ENCODE measurements at regions not wholly inside any gene's neighbourhood (a gene's known extent, or its start where the extent isn't known, plus 50 kb on each side); places are given as distances from the start of the nearest gene placed in this dataset.
"Not testable (repeated sequence)": the region's sequence is repeated elsewhere in the genome, so short reads cannot be mapped to it uniquely, and the experiment has no call there.

- H3K36me3 Mint-ChIP-seq; H3K4me1 Mint-ChIP-seq; H3K9me3 Mint-ChIP-seq; H3K27ac Mint-ChIP-seq; H3K4me3 Mint-ChIP-seq; DNase-seq; H3K27me3 Mint-ChIP-seq; ATAC-seq (ENCODE audit: low read depth); POLR2A ChIA-PET: not testable (repeated sequence)
These were observed 181.8 kb upstream of the TRPC7 start for GRCh38 chr5:136547096-136547495.

- H3K4me1 Mint-ChIP-seq; DNase-seq; H3K9me3 Mint-ChIP-seq; H3K27me3 Mint-ChIP-seq; H3K4me3 Mint-ChIP-seq; H3K36me3 Mint-ChIP-seq; POLR2A ChIA-PET; ATAC-seq (ENCODE audit: low read depth); H3K27ac Mint-ChIP-seq: not testable (repeated sequence)
These were observed 181.1 kb upstream of the TRPC7 start for GRCh38 chr5:136546441-136546840.

- H3K27me3 Mint-ChIP-seq; DNase-seq; H3K9me3 Mint-ChIP-seq; H3K4me1 Mint-ChIP-seq; ATAC-seq (ENCODE audit: low read depth); POLR2A ChIA-PET; H3K27ac Mint-ChIP-seq; H3K4me3 Mint-ChIP-seq; H3K36me3 Mint-ChIP-seq: not testable (repeated sequence)
These were observed 179.7 kb upstream of the TRPC7 start for GRCh38 chr5:136545031-136545430.

- H3K9me3 Mint-ChIP-seq, result peaks cover 1% of the 10 kb centered on the region
- H3K36me3 Mint-ChIP-seq, result no peaks in the 10 kb centered on the region
- ATAC-seq (ENCODE audit: low read depth) (no peak), DNase-seq (no peak)
- no peak overlapping the region for H3K4me3 Mint-ChIP-seq
- H3K4me1 Mint-ChIP-seq, result no peaks in the 10 kb centered on the region
- POLR2A ChIA-PET, result no interaction called here
- no peaks in the 10 kb centered on the region for H3K27me3 Mint-ChIP-seq
- H3K27ac Mint-ChIP-seq, result no peak overlapping the region
These were observed 173.2 kb upstream of the TRPC7 start for GRCh38 chr5:136538534-136538933.

DNA sequence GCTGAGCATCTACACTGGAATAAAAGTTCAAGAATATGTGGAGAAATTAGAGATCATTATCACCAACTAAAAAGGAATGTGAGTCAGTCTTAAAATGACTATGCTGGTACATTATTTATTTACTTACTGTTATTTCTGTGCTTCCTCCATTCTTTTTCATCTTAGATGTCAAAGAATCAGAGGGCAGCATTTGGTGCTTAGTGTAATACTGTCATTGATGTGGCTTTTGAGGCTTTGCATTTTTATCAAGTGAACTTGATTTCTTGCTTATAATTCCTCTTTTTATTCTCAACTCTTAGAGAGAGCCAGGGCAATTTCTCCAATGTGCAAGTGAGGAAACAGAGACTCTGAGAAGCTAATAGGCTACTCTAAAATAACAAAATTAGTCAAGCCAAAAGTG is 163.7 kb upstream of the TRPC7 start:
- Mint-ChIP-seq H3K36me3 (no peaks in the 10 kb centered on the region), H3K4me3 (no peak overlapping the region), H3K9me3 (no peaks in the 10 kb centered on the region), H3K4me1 (no peaks in the 10 kb centered on the region), H3K27ac (no peak overlapping the region), H3K27me3 (no peaks in the 10 kb centered on the region)
- DNase-seq (no peak), ATAC-seq (ENCODE audit: low read depth) (no peak)
- POLR2A ChIA-PET, result no interaction called here

GRCh38 chr5:136528481-136529030 is 163.2 kb upstream of the TRPC7 start:
- H3K9me3 Mint-ChIP-seq, result no peaks in the 10 kb centered on the region
- DNase-seq (no peak), ATAC-seq (ENCODE audit: low read depth) (no peak)
- no peaks in the 10 kb centered on the region for H3K27me3 Mint-ChIP-seq
- POLR2A ChIA-PET, result no interaction called here
- no peak overlapping the region for H3K4me3 Mint-ChIP-seq
- H3K27ac Mint-ChIP-seq, result no peak overlapping the region
- no peaks in the 10 kb centered on the region for H3K4me1 Mint-ChIP-seq
- no peaks in the 10 kb centered on the region for H3K36me3 Mint-ChIP-seq

GRCh38 chr5:136527311-136527710 is 162.0 kb upstream of the TRPC7 start:
- H3K4me3 Mint-ChIP-seq, result no peak overlapping the region
- H3K9me3 Mint-ChIP-seq, result no peaks in the 10 kb centered on the region
- no peak for DNase-seq
- H3K27me3 Mint-ChIP-seq, result no peaks in the 10 kb centered on the region
- POLR2A ChIA-PET, result no interaction called here
- no peak for ATAC-seq (ENCODE audit: low read depth)
- H3K27ac Mint-ChIP-seq, result no peak overlapping the region
- H3K4me1 Mint-ChIP-seq, result no peaks in the 10 kb centered on the region
- no peaks in the 10 kb centered on the region for H3K36me3 Mint-ChIP-seq

DNA sequence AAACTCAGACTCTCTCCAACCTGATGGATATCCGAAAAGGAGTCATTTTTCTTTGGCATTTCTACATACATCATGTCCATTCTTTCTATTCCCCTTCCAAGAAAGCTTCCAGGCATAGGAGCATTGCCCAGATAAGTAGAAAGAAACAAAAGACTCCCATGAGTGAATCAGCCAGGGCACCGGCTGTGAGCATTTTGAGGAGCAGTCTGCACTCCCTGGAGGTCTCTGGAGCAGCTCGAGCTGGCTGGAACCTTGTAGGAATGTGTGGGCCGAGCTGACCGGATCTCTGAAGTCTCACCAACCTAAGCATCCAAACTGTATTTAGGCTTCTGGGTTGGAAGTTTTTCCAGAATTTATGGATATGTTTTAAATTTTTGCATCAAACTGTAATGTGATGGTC is 161.4 kb upstream of the TRPC7 start:
- DNase-seq, result no peak
- Mint-ChIP-seq H3K4me1 (no peaks in the 10 kb centered on the region), H3K27me3 (no peaks in the 10 kb centered on the region)

GRCh38 chr5:136526021-136526420 is 160.7 kb upstream of the TRPC7 start:
- Mint-ChIP-seq H3K4me3 (no peak overlapping the region), H3K27ac (no peak overlapping the region)

More for the DNA sequence above, 161.4 kb upstream of the TRPC7 start:
- no peak overlapping the region for H3K27ac Mint-ChIP-seq
- no peaks in the 10 kb centered on the region for H3K36me3 Mint-ChIP-seq
- POLR2A ChIA-PET, result no interaction called here
- H3K9me3 Mint-ChIP-seq, result no peaks in the 10 kb centered on the region
- H3K4me3 Mint-ChIP-seq, result no peak overlapping the region
- no peak for ATAC-seq (ENCODE audit: low read depth)

GRCh38 chr5:136525597-136525996 is 160.3 kb upstream of the TRPC7 start:
- Mint-ChIP-seq H3K27ac (no peak overlapping the region), H3K27me3 (no peaks in the 10 kb centered on the region), H3K9me3 (no peaks in the 10 kb centered on the region), H3K4me3 (no peak overlapping the region), H3K4me1 (no peaks in the 10 kb centered on the region), H3K36me3 (no peaks in the 10 kb centered on the region)
- DNase-seq (no peak), ATAC-seq (ENCODE audit: low read depth) (no peak)
- POLR2A ChIA-PET, result no interaction called here

More at GRCh38 chr5:136526021-136526420, 160.7 kb upstream of the TRPC7 start:
- Mint-ChIP-seq H3K9me3 (no peaks in the 10 kb centered on the region), H3K27me3 (no peaks in the 10 kb centered on the region), H3K4me1 (no peaks in the 10 kb centered on the region), H3K36me3 (no peaks in the 10 kb centered on the region)
- POLR2A ChIA-PET, result no interaction called here
- ATAC-seq (ENCODE audit: low read depth) (no peak), DNase-seq (no peak)

DNA sequence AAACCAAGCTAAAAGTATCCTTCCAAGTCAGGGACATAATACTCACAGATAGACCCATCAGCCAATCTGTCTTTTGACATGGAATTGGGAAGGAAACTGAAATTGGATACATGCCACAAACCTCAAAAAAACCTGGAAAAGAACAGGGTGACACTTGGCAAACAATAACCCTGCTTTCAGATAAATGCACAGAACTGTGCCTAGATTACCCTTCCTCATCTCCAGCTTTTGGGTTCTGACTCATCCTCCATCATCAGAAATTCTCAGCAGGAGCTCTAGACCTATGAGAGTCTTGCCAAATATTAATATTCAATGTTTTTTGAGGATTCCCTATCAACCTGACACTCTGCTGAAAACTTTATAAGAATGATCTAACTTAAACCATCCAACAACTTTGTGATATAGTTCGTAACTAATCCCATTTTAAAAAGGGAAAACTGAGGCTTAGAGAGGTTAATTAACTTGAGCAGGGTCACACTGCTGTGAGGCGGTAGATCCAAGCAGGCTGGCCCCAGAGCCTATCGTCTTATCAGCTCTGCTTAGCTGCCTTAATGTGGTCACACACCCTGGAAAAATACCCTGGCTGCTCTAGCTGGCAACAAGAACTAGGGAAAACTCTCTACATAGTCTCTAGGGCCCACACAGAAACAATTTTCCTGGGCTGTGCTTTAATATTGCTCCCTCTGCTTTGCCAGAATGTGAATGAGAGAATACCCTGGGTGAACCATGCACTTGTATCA is 157.0 kb upstream of the TRPC7 start:
- POLR2A ChIA-PET, result no interaction called here
- H3K4me1 Mint-ChIP-seq, result no peaks in the 10 kb centered on the region
- H3K4me3 Mint-ChIP-seq, result no peak overlapping the region
- H3K9me3 Mint-ChIP-seq, result no peaks in the 10 kb centered on the region
- H3K27ac Mint-ChIP-seq, result no peak overlapping the region
- no peak for DNase-seq
- no peak for ATAC-seq (ENCODE audit: low read depth)
- H3K36me3 Mint-ChIP-seq, result no peaks in the 10 kb centered on the region
- H3K27me3 Mint-ChIP-seq, result no peaks in the 10 kb centered on the region

- DNase-seq (no peak), ATAC-seq (ENCODE audit: low read depth) (no peak)
- POLR2A ChIA-PET, result no interaction called here
- Mint-ChIP-seq H3K36me3 (no peaks in the 10 kb centered on the region), H3K27ac (no peak overlapping the region), H3K9me3 (no peaks in the 10 kb centered on the region), H3K4me3 (no peak overlapping the region), H3K27me3 (no peaks in the 10 kb centered on the region), H3K4me1 (no peaks in the 10 kb centered on the region)
These were observed 156.4 kb upstream of the TRPC7 start for GRCh38 chr5:136521696-136522095.

DNA sequence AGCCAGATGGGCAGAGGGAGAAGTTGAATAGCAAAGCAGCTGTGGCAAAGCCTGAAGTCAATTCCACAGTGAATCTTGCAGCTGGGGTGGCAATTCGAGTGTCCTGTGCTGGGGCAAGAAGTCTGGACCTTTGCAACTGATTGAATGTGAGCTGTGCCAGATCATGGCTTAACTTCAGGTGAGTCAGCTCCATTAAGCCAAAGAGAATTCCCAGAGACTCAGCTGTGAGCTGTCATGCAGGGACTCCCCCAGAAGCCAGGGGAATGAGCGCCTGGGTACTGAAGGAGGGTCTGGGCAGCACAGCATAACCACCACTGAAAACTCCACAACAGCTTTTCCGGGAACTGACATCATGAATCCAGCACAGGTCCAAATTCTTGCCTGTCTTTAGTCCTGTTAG is 153.5 kb upstream of the TRPC7 start:
- H3K36me3 Mint-ChIP-seq, result no peaks in the 10 kb centered on the region
- H3K9me3 Mint-ChIP-seq, result no peaks in the 10 kb centered on the region
- H3K27me3 Mint-ChIP-seq, result no peaks in the 10 kb centered on the region
- H3K27ac Mint-ChIP-seq, result no peak overlapping the region
- H3K4me1 Mint-ChIP-seq, result no peaks in the 10 kb centered on the region
- ATAC-seq (ENCODE audit: low read depth), result no peak
- DNase-seq, result no peak
- no peak overlapping the region for H3K4me3 Mint-ChIP-seq
- POLR2A ChIA-PET, result no interaction called here

DNA sequence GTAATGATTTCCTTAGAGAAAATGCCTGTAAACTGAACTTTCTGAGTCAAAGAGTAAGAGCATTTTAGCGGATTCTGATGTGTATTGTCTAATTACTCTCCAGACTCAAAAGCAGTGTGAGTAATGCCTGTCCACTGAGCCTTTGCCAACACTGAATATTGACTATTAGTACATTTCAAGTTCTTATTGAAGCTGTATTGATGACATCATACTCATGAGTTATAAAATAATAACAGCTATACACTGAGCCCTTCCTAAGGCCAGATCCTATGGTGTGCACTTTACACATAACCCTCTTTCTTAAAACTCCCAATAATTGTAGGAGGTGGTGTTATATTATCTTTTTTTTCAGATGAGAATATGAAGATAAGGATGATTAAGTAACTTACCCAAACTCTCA is 152.8 kb upstream of the TRPC7 start:
- no peaks in the 10 kb centered on the region for H3K36me3 Mint-ChIP-seq
- no peaks in the 10 kb centered on the region for H3K9me3 Mint-ChIP-seq
- no peak for ATAC-seq (ENCODE audit: low read depth)
- no peaks in the 10 kb centered on the region for H3K27me3 Mint-ChIP-seq
- no peaks in the 10 kb centered on the region for H3K4me1 Mint-ChIP-seq
- POLR2A ChIA-PET, result no interaction called here
- H3K27ac Mint-ChIP-seq, result no peak overlapping the region
- no peak overlapping the region for H3K4me3 Mint-ChIP-seq
- no peak for DNase-seq
